GM19238 (cell line): ENCODE measurements at regions not wholly inside any gene's neighbourhood (a gene's known extent, or its start where the extent isn't known, plus 50 kb on each side); places are given as distances from the start of the nearest gene placed in this dataset.

ENCODE experiments used
- DNase-seq: peaks from one replicate; pipeline ENCODE4 v3.0.0; 2011; ENCODE audit warnings: low spot score; ENCODE audit not compliant: insufficient read length

DNA sequence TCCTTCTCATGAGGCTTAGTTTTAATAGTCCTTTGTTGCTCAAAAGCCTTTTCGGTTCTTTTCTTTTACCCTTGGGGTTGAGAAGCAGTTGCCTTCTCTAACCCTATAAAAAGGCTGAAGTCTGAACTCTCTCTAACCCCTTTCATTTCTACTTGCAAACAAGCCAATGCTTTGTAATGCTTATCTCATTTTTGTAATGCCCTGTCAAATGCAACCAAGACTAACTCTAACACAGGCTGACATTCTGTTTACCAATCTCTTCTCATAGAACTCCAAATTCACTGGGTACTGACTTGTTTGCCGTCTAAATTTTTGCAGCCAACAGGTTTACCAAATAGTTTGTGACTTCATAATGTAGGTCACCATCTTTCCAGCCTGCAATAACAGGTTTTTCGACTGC lies 233.9 kb upstream of the SNX7 start:
- no peak for DNase-seq

DNA sequence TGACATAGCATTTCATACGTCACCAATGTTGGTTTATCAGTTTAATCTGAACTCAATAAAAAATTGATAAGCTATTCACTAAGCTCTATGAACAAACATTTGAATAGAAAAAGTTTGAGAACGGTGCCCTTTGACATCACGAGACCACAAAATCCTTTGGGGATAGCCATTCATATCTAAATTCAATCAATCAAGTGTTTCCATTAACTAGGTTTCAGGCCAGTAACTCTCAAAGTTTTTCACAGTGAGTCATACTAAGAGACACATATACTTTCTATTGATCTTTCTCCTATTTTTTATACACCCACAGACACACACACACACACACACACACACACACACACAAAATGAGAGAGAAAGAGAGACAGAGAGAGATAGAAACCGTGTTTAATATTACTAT lies 235.4 kb upstream of the SNX7 start:
- no peak for DNase-seq

DNA sequence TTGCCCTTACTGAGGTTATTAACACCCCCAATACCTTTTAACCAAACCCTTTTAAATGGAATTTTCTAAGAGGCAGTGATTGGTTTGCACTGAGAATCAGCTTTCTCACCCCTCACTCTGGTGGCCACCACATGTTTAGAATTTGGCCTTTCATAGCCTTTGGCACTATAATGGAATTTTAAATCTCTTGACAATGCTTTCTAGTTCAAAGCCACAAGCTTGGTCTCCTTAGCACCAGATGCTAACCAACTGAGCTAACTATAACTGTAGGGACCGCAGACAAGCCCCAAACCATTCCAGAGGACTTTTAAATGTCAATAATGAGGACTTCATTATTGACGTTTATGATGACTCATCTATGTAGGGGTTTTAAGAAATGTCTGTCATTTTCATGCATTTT lies 238.7 kb upstream of the SNX7 start:
- no peak for DNase-seq

DNA sequence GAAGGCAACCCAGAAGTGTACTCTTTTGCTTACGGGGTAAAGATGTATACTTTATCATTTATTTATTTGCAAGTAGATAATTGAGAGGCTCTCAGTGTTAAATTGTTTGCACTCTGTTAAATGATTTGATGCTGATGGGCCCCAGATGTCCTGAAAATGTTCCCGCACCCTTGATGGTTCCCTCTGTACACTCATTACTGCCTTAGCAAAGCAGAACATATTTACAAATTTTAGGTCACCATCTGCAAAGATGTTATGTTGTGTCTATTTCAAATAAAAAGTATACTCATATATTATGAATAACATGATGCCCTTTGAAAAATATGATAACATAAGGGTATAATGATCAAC lies 240.5 kb upstream of the SNX7 start:
- no peak for DNase-seq

DNA sequence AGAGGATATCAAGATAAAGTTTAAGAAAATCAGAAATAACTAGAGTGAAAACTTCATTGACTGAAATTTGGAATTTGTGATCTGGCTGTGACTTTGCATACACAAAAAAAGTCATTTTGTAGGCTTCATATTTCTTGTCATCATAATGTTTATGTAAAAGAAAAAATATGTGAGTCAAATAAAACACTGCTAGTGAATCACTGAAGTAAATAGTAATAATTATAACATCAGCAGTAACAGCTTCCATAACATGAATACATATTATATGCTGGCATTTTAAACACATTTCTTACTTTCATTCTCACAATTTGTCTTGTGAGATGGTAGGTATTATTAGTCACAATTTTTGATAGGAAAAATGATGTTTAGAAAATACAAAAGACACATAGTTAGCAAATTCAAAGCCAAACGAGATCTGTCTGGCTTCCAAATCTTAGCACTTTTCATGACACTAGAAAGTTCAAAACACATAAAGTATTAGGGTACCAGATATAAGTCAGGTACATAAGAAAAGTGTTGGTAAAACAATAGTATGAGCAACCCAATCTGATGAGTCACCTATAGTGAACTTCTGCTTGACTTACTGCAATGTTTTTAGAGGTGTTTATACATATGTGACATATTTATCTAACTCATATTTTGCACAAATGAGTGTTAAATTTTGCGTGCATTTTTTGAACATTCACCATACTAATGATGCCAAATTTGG lies 241.0 kb upstream of the SNX7 start:
- no peak for DNase-seq

DNA sequence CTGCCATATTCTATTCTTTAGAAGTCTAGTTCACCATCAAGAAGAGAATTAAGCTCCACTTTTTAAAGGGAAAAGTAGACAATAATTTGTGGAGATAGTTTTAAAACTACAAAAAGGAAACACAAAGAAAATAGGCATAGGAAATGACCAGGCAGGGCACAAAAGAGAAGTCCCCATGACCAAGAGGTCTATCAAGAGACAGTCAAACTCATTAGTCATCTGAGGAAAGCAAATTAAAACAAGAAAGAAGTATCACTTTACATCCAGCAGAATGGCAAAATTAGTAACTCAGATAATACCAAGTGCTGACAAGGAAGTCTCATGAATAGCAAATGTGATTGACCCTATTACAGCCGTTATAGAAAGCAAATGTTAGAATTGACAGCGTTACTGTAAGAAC lies 243.7 kb upstream of the SNX7 start:
- no peak for DNase-seq

DNA sequence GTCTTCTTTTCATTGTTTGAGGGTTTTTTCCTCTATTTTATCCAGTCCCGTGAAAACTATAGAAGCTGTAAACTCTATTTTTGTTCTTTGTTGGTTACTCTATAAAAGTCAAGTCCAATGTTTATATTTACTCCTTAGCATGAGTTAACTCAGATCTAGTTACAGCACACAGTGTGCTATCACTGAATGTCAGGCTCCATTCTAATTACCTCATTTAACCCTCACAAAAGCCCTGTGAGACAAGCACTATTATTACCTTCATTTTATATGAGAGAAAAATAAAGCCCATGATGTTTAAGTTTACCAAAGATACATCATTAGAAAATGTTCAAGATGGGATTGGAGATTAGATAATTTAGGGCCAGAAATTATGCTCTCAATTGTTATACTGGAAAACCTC lies 251.4 kb upstream of the SNX7 start:
- DNase-seq, result no peak

DNA sequence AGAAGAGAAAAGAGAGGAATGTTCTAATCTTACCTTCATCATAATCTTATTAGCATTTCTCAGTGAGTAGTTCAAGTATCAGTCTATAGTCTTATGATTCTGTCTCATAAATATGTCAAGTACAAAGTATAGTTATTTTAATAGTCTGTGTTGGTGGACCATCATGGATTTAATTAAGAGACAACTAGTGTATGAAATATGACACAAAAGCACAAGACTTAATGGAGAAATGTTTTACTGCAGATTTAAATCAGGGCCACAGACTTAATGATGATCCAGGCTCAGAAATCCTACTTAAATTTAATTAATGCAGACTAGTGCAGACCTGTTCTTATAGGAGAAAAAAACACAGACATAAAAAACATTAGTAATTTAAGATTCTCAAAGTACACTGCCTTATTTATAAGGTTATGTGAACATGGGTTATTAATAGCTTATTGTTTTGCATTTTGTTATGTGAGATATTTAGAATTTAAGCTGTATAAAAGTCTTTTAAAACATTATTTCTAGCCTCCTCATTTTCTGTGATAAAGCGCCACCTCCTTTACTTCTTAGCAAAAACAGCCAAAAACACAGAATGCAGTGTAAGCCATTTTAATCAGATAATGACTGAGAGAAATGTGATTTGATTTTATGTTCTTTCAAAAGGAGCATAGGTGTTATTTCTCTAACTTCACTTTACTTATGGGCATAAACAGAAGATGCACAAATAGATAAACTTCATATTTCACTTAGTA lies 255.0 kb upstream of the SNX7 start:
- DNase-seq, result no peak

DNA sequence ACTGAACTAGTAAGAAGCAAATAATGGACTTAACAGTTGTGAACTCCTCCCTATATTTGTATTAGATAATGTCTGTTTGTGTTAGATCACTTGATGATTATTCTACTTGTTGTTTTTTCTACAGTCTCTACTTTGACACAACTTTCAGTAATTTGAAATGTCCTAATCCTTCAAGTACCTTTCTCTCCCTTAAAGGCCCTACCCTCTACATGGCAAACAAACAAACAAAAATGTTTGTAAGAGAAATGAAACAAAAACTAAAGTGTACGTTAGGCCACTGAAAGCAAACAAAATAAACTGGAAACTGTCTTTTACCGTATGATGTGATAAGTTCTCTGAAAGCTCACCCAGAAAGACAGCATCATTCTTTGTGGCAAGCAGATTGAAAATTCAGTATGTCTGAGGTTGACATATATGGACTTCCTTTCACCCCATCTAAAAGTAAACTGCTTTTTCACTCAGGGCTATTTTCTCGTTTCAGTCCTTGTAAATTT lies 255.9 kb upstream of the SNX7 start:
- no peak for DNase-seq

DNA sequence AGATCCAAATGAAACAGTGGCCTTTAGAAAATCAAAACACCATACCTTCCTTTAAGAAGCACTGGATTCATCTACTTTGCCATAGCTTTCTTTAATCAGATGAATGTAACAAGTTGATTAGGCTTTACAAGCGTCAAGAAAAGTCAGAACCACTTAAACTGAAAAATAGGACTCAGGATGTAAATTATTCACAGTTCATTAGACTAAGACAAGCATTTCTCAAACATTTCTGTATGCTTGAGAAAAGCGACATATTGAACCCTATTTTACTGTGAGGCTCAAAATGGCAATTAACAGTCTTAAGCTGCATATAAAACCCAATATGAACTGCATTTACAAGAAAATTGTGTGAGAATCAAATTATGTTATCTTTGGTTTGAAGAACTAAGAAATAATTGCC lies 256.7 kb upstream of the SNX7 start:
- no peak for DNase-seq

DNA sequence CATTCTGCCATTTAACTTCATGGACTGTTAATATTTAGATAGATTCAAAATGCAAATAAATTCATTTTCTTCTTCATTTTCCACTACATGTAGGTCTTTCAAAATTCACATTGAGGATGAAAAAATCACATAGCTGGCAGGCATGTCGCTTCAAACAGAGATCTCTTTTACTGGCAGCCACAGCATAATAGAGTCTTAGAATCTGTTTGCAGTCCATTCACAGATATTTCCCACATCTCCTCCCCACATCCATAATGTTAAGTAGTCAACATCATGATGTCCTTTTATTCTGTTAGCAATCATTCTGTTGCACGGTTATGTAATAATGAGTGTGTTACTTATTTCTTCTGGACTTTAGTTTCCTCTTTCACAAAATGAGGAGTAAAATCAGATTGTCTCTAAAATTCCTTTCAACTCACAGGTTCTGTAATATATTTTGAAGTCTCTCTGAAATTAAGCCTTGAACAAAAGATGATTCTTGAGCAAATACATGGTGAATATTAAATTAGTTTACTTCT lies 257.5 kb upstream of the SNX7 start:
- DNase-seq, result no peak

DNA sequence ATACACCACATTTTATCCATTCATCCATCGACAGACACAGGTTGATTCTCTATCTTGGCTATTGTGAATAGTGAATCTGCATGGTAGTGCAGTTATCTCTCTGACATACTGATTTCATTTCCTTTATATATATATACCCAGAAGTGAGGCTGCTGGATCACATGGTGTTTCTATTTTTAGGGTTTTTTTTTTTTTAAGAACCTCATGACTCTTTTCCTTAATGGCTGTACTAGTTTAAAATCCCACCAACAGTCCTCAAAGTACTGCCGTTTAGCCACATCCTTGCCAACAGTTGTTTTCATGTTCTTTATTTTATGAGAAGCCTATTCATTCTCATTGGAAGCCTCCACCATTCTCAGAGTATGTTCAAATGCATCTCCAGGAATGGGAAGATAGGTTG lies 258.7 kb upstream of the SNX7 start:
- DNase-seq, result no peak

DNA sequence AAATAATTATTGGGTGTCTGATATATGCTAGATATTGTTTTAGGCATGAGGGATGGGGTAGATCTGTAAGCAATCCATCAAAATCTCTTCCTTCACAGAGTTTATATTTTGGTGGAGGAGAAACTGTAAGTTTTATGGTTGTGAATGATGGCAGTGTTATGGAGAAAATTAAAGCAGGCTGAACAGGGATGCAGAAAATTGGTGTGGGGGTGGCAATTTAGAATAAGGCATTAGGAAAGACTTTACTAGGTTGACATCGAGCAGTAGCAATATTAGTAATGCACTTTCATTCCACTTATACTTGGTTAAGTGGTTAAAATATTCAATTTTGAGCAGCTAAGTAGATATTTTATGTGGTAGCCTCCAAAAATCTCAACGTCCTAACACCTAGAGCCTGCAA lies 261.1 kb upstream of the SNX7 start:
- DNase-seq, result no peak

DNA sequence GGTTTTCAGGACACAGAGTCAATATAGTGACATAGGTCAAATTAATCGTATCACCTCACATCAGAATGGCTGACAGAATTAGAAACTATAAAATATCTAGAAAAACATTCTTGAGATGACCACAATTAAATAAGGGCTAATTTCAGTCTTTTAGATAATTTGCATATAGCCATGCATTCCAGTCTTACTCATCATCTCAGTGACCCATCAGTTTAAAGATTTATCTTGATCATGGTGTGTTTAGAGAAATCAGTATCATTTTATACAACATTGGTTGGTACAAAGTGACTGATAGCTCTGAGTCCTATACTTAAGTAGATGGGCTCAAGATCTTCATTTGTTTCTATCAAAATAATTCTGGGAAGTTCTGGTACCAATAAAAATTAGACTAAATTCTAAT lies 262.3 kb upstream of the SNX7 start:
- no peak for DNase-seq

DNA sequence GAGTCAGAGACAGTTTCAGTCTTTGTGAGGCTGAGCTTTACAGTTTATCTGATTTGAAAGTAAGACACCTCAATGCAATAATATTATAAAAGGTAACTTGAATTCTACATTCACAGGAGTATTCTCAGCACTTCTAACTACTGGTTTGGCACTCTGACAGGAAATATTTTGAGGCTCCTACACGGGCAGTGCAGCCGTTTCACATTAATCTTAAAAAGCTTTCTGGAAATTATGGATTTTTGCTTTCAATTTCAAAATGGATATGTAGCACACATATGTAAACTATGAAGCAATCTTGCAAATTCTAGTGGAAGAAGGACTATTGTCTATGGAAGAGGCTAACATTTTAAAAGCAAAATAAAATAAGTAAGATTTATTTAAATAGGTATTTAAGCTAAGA lies 262.9 kb upstream of the SNX7 start:
- DNase-seq, result no peak

DNA sequence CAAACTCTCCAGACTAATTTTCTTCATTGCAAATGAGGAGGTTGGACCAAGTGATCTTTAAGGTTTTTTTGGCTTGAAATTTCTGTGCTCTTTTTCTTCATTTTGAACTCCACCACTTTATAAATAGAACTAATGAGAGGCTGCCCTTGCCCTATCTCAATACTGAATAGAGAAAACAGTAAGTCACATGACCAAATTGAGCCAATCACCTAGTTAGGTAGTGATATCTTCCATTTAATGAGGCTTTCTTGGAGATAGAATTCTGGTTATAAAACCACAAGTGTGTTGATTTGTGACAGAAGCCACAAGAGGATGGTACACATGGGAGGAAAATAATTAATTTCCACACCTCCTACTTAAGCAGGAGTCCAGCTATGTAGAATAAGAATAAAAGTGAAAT lies 263.4 kb upstream of the SNX7 start:
- DNase-seq, result no peak

DNA sequence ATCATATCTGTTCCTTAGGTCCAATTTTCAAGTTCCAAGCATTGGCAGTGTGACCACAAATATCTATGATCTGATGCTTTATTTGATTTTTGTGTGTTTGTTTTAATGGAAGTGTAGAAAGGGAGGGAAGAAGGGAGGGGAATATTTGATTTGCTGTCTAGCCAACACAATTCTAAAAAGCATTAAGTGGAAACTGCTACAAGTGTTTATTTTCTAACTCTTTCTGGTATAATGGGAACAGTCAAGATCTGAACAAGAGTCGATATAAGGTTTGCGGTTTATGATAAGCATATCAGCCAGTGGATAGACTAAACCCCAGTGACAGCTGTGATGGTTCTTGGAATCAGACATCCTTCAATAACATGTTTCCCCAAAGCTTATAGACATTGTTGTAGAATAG lies 267.8 kb upstream of the SNX7 start:
- DNase-seq, result no peak

DNA sequence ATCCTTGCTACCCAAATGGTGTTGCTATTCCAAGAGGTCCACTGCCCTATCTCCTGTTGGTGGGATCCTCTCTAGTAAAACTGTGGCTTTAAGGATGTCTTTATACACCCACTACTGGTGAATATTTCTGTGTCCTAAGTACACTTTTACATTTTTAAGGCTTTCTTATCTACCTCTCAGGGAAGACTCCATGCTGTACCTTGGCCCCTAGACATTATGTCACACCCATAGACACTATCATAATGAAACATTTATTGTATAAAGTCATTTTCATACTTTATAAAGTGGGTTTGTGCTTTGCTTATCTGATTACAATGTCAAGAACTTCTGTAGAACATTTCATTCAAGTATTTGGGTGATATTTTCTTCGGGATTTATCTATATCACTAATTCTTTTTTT lies 270.3 kb upstream of the SNX7 start:
- no peak for DNase-seq

DNA sequence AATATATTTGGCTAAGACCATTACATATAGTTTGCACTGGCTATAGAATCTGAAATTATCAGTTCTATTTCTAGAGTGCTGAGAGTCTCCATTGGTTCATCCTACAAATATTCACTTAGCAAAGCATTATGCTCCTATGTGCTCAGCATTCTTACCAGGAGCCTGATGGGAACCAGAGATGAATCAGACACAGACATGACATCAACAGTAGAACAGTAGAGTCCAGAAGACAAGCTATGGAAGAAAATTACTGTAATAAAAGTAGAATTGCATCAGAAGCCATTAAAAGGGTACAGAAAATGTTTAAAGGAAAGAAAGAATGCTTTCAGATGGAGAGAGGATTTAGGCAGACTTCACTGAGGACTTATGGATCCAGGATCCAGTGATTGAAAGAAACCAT lies 271.7 kb upstream of the SNX7 start:
- no peak for DNase-seq

DNA sequence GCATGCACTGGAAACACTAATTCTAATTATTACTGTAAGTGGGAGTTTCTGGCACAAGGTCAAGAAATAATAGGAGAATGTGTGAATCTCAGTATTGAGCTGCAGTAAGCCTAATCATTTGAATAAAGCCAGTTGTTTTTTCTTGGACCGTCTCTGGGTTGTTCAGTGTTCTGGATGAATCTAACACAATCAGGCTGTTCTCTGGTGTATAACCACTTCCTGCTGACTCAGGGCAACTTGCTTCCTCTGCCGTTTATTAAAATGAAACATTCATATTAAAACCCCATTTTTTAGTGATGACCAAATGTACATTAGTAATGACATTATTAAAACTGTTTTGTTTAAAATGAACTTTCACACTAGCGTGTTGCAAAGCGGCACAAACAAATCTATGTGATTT lies 273.1 kb upstream of the SNX7 start:
- no peak for DNase-seq

DNA sequence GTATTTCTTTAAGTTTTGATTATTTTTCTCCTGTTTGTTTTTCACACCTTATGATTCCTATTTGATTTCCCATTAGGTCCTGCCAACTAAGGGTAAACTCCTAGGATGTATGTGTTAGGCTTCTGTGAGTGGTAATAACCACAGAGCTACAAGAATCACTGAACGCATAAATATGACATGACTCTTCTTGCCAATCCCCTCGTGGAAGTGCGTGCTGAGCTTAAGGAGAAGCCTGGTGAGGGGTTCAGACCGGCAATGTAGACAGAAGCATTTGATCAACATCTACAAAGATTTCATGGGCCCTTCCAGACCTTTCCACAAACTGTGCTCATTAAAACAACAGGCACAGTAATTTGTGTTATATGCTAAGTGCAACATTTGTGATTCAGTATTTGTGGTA lies 273.8 kb upstream of the SNX7 start:
- no peak for DNase-seq

DNA sequence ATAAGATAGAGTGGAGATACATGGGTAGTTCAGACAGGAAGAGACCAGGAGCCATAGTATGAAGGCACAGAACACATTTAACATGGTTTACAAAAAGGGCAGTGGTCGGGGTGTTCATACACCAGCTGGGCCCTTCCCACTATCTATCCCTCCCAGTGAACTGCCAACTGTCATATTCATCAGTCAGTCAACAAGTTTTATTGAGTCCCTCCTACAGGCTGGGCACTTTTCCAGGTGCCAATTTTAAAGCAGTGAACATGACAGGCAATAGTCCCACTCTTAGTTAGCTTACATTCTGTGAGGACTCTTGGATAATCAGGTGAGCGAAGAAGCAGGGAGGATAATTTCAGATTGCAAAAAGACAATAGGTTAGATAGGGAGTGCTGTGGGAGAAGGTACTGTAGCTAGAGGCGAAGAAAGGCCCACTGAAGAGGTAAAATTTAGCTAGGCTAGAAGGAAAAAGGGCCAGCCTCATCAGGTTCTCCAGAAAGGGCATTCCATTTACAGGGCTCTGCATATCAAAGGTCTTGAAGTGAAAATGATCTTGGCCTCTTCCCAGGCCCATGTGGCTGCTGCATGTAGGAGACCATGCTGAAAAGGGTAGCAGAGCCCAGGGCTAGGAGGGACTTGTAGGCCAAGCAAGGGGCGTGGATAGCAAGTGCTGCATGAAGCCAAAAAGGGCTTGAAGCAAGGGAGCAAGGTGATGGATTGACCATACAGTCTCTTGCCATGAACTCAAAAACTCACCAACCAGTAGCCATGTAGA lies 274.7 kb upstream of the SNX7 start:
- no peak for DNase-seq
